PFSK-1 (cell line): ENCODE measurements at regions not wholly inside any gene's neighbourhood (a gene's known extent, or its start where the extent isn't known, plus 50 kb on each side); places are given as distances from the start of the nearest gene placed in this dataset.

ENCODE experiments used
- FOXP2 ChIP-seq: optimal IDR thresholded peaks from 2 replicates; pipeline ENCODE3; 2011; ENCODE audit warnings: borderline replicate concordance, control low read depth, inconsistent platforms; ENCODE audit not compliant: insufficient read depth; ENCODE audit errors: extremely low read length, extremely low read depth
- POLR2AphosphoS5 ChIP-seq: IDR thresholded peaks from 2 replicates; pipeline ENCODE4 v1.6.1; 2012; ENCODE audit warnings: low read depth, mild to moderate bottlenecking, control low read depth, low read length, moderate library complexity
- SIN3A ChIP-seq: IDR thresholded peaks from 2 replicates; pipeline ENCODE4 v1.6.1; 2012; ENCODE audit warnings: mild to moderate bottlenecking, low read length, moderate library complexity, borderline replicate concordance; ENCODE audit not compliant: insufficient read depth
- TAF1 ChIP-seq: IDR thresholded peaks from 2 replicates; pipeline ENCODE4 v1.6.1; 2012; ENCODE audit warnings: low read length, control low read depth, borderline replicate concordance; ENCODE audit not compliant: insufficient read depth
- TF ChIP-seq, protein P1 (sequence below), 2 experiments: IDR thresholded peaks; 2 replicates each; pipeline versions ENCODE4 v1.6.1 to v1.8.0; 2011 to 2012; ENCODE audit warnings: low read depth in 2 of 2, low read length in 2 of 2, control low read depth in 1 of 2, inconsistent platforms in 1 of 2, mild to moderate bottlenecking in 1 of 2, moderate library complexity in 1 of 2; ENCODE audit not compliant: insufficient read depth in 1 of 2

DNA sequence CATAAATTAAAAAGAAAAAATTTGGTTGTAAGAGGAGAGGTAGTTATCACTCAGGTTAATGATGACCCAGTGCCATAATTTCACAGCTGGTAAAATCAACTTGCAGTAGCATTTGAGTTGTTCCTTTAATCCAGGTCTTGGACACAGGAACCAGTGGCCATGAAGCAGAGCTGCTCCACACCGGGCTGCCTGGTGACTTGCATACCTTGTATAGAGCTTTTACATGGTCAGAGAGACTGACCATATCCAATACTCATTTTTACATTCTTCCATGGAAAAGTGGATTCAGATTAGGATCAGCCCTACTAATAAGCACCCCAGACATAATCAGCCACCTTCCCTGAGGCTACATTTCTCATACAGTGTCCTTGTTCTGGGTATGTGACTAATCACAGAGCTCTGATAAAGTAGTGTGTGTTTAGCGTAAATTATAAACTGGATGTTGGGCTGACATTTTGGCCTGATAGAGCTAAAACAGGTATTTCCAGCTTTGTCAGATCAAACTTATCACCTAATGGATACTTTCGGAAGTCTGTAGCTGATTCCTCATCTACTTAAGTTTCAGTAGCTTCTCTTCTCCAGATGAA lies 77.0 kb upstream of the ZSWIM6 start:
- TF ChIP-seq, protein P1, sequence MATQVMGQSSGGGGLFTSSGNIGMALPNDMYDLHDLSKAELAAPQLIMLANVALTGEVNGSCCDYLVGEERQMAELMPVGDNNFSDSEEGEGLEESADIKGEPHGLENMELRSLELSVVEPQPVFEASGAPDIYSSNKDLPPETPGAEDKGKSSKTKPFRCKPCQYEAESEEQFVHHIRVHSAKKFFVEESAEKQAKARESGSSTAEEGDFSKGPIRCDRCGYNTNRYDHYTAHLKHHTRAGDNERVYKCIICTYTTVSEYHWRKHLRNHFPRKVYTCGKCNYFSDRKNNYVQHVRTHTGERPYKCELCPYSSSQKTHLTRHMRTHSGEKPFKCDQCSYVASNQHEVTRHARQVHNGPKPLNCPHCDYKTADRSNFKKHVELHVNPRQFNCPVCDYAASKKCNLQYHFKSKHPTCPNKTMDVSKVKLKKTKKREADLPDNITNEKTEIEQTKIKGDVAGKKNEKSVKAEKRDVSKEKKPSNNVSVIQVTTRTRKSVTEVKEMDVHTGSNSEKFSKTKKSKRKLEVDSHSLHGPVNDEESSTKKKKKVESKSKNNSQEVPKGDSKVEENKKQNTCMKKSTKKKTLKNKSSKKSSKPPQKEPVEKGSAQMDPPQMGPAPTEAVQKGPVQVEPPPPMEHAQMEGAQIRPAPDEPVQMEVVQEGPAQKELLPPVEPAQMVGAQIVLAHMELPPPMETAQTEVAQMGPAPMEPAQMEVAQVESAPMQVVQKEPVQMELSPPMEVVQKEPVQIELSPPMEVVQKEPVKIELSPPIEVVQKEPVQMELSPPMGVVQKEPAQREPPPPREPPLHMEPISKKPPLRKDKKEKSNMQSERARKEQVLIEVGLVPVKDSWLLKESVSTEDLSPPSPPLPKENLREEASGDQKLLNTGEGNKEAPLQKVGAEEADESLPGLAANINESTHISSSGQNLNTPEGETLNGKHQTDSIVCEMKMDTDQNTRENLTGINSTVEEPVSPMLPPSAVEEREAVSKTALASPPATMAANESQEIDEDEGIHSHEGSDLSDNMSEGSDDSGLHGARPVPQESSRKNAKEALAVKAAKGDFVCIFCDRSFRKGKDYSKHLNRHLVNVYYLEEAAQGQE (IDR thresholded peaks at IDR 0.05; ENCODE audit: insufficient read depth in 1 of 2, low read depth in 2 of 2, low read length in 2 of 2), result no peak
- TF ChIP-seq TAF1 (no peak), SIN3A (no peak), FOXP2 (no peak), POLR2AphosphoS5 (no peak)

DNA sequence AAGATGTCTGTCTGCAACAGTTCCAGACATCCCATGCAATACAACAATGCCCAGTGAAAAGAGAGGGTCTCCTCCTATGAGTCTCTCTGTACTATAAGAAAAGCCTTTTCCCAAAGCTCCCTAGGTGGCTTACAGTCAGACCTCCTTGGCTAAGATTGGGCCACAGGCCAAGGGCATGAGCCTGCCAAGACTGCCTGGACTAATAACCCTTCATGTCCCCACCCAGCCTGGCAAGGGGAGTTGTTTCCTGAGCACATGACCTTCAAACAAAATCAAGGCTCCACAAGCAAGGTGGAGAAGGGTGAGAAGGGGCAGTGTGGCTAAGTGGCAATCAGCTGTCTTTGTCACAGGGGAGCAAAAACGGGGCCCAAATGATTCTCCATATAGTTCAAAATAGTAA lies 75.6 kb upstream of the ZSWIM6 start:
- TF ChIP-seq POLR2AphosphoS5 (no peak), SIN3A (no peak), TAF1 (no peak), FOXP2 (no peak)
- TF ChIP-seq, protein P1 (IDR thresholded peaks at IDR 0.05; ENCODE audit: insufficient read depth in 1 of 2, low read depth in 2 of 2, low read length in 2 of 2), result no peak

DNA sequence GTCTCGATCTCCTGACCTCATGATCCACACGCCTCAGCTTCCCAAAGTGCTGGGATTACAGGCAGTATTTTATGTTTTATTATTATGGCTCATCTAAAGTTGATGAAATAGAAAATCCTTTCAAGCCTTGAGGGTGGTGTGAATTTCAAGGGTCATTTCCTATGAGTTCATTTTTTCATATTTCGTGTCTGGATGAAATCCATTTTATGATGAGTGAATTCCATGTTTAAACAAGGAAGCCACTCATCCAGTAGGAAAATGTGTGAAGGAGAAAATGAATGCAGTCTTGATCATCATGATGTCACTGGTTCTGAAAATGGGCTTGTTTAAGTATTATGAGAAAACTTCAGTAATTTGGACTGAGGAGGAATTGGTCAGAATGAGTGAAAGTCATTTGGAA lies 74.6 kb upstream of the ZSWIM6 start:
- TF ChIP-seq POLR2AphosphoS5 (no peak), SIN3A (no peak), TAF1 (no peak), FOXP2 (no peak)
- TF ChIP-seq, protein P1 (IDR thresholded peaks at IDR 0.05; ENCODE audit: insufficient read depth in 1 of 2, low read depth in 2 of 2, low read length in 2 of 2), result no peak

DNA sequence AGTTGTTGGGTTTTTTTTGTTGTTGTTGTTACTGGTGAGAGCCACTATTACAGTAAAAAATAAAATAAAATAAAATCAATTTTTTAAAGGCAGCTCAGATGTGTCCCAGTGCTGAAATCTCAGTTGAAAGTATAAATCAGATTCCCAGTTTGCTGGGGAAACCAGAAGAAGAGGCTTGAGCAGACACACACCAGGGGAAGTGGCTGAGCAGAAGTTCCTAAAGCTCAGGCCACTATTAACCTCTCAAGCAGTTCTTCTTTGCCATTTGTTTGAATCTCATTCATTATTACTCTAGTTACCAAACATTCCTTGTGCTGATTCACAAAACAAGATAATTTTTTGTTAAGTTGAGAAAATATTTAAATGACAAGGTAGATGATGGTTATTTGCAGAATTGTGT lies 70.9 kb upstream of the ZSWIM6 start:
- TF ChIP-seq POLR2AphosphoS5, result no peak
- TF ChIP-seq FOXP2, result no peak
- TF ChIP-seq SIN3A, result no peak
- TF ChIP-seq TAF1, result no peak
- TF ChIP-seq, protein P1 (IDR thresholded peaks at IDR 0.05; ENCODE audit: insufficient read depth in 1 of 2, low read depth in 2 of 2, low read length in 2 of 2), result no peak

DNA sequence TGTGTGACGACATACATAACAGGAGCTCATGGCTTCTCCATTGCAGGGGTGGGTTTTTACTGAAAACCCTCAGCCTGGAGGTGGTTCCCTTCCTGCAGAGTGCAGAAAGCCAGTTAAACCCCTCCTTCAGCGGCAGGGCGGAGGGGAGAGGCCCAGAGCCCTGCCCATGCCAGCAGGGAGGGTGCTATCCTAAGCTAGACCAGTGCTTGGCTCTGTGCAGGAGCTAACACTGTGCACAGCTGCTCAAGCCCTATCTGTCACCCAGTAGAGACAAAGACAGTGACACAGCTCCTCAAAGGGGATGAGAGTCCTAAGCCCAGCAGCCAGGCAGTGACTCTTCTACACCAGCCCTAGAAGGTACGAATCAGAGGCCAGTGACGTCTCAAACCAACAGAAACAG lies 70.0 kb upstream of the ZSWIM6 start:
- TF ChIP-seq POLR2AphosphoS5 (no peak), TAF1 (no peak), FOXP2 (no peak), SIN3A (no peak)
- TF ChIP-seq, protein P1 (IDR thresholded peaks at IDR 0.05; ENCODE audit: insufficient read depth in 1 of 2, low read depth in 2 of 2, low read length in 2 of 2), result no peak
